GM18511 (cell line): ENCODE measurements at regions not wholly inside any gene's neighbourhood (a gene's known extent, or its start where the extent isn't known, plus 50 kb on each side); places are given as distances from the start of the nearest gene placed in this dataset.
"Not testable (repeated sequence)": the region's sequence is repeated elsewhere in the genome, so short reads cannot be mapped to it uniquely, and the experiment has no call there.

ENCODE experiments used
- ATAC-seq: cut with Tn5 transposase; IDR thresholded peaks from one replicate; pipeline ENCODE4 v1.9.1; 2021; ENCODE audit warnings: mild to moderate bottlenecking, moderate library complexity; ENCODE audit not compliant: unreplicated experiment

DNA sequence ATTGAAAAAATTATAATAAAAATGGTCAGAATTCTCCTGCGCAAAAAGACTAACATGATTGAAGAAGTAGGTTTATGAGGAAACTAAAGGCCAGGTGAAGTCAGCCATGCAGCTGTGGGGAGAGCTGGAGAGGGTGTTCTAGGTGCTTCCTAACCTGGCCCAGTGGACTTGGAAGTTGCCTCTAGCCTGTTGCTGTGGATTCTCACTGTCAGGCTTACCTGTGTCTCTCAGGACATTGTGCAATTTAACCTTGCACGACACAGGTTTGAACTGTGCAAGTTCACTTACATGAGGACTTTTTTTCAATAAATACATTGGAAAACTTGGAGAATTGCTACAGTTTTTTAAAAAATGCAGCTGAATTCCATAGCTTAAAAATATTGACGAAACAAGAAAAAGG, 266.4 kb downstream of the CXCL12 start:
- ATAC-seq: no peak

DNA sequence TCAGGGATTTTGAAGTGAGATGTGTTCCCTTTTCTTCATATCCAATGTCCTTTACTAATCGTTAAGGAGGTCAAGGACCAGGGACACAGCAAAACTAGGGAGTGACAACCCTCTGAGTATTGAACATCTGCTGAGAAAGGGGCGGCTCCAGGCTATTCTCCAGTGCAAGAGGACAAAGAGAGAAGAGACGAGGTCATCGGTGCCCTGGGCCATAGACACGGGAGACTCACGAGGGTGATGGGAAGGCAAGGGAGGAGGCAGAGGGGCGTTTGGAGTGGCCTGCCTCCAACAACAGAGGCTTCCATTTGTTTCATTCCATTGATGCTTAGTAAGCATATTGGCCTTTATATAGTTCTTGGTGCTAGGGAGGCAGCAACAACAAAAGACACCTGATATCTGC, 268.4 kb downstream of the CXCL12 start:
- ATAC-seq: no peak

DNA sequence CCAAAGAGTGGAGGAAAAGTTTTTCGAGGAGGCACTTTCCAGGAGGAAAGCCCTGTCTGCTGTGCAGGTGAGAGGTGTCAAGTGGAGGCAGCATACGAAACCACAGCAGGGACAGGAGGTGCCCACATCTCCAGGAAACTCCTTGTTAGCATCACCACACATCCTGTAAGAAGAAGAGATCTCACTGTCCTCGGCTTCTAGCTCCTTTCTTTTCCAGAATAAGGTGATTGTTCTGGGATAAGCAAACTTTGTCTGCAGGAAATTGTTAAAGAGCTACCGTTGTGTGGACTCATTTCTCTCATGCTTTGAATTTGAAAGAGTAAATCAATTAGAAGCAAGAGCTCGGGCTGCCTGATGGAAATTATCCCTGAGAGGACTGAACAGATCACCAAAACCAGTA, 269.4 kb downstream of the CXCL12 start:
- ATAC-seq: no peak

DNA sequence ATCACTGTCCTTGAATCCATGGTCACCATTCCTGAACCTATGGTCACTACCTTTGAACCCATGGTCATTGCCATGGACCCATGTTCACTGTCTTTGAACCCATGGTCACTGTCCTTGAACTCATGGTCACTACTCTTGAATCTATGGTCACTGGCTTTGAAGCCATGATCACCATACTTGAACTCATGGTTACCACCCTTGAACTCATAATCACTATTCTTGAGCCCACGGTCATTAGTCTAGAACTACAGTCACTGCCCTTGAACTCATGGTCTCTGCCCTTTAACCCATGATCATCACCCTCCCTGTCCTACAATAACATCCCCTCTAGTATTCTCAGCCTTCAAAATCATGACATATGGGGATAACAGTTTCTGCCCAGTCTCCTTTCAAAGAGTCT, 270.5 kb downstream of the CXCL12 start:
- no peak for ATAC-seq

DNA sequence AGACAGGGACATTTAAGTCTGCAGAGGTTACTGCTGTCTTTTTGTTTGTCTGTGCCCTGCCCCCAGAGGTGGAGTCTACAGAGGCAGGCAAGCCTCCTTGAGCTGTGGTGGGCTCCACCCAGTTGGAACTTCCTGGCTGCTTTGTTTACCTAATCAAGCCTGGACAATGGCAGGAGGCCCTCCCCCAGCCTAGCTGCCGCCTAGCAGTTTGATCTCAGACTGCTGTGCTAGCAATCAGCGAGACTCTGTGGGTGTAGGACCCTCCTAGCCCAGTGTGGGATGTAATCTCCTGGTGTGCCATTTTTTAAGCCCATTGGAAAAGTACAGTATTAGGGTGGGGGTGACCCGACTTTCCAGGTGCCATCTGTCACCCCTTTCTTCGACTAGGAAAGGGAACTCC, 272.6 kb downstream of the CXCL12 start:
- not testable (repeated sequence) for ATAC-seq

DNA sequence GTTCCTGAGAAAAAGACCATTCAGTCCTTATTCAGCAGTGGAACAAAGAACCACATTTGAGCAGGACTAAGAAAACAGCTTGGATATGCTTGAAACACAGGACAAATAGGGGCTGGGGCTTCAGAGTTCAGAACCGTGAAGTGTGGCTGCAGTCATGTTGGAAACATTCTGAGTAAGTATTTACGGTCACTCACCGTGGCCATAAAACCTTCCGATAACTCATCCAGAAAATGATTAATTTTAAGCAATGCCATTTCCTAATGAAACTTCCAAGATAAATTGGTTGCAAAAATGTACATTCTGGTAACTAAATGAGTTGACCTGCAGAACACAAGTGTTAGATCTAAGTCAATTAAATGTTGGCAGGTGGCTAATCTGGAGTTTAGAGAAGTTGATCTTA, 279.2 kb downstream of the CXCL12 start:
- ATAC-seq: no peak

DNA sequence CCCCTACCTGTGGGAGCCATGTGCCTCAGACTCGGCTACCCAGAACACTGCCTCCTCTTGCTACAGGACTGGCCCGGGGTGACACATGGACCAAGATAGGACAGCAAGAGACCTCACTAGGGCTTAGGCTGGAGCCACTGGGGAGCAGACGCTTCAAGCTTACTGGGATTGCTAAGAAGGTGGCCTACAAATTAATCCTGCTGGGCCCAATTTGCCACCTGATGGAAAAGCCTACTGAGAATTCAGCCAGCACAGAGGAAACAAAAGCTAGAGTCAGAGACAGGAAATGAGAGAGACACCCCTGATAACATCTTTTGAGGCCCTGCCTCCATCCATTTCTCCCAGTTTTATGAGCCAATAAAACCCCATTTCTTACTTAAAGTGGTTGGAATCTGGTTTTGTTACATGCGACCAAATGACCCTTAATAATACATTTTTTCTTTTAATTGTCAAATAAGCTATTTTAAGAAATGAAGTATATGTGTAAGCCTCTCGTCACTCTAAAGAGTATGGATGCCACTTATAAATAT, 282.1 kb downstream of the CXCL12 start:
- no peak for ATAC-seq

DNA sequence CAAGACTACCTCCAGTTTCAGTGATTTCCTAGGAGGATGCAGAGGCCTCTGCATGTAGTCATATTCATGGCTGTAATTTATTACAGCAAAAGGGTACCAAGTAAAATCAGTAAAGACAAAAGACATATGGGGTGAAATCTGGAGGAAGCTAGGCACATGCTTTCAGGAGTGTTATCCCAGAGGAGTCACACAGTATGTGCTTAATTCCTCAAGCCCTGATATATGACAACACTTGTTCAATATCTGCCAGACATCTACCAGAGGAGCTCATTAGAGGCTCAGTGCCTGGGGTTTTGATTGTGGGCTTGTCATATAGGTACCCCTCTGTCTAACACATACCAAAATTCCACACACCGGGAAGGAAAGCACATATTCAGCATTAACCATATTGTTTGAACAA, 283.8 kb downstream of the CXCL12 start:
- ATAC-seq: no peak

DNA sequence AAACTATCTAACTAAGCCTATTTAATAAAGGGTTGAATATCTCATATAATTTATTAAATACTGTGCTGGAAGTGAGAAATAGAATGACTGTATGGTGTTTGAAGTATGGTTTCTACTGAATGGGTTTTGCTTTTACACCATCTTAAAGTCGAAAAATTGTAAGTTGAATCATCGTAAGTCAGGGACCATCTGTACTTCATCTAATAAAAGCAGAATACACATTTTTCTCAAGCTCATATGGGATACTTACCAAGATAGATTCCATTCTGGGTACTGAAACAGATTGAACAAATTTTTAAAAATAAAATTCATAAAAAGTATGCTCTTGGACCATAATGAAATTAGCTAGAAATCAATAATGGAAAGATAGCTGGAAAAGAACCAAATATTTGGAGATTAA, 285.4 kb downstream of the CXCL12 start:
- ATAC-seq: no peak

DNA sequence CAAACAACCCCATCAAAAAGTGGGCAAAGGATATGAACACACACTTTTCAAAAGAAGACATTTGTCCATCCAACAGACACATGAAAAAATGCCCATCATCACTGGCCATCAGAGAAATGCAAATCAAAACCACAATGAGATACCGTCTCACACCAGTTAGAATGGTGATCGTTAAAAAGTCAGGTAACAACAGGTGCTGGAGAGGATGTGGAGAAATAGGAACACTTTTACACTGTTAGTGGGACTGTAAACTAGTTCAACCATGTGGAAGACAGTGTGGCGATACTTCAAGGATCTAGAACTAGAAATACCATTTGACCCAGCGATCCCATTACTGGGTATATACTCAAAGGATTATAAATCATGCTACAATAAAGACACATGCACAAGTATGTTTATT, 288.7 kb downstream of the CXCL12 start:
- ATAC-seq: not testable (repeated sequence)

DNA sequence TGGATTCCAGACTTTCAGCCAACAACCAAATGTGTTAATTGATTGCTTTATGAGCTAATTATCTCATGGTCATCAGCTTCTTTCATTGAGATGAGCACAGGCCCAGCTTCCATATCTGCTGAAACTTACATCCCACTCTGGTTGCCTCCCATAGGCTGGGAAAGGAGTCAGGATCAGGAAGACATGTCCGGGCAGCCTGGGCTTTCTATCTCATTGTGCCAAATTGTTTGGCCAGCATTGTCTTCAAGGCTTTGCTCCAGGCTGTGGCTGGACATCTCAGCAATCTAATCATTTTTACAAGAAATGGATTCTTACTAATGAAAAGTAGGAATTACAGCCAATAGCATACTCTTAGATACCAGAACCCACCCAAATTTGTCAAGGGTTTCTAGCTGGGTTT, 295.2 kb downstream of the CXCL12 start:
- ATAC-seq: no peak

DNA sequence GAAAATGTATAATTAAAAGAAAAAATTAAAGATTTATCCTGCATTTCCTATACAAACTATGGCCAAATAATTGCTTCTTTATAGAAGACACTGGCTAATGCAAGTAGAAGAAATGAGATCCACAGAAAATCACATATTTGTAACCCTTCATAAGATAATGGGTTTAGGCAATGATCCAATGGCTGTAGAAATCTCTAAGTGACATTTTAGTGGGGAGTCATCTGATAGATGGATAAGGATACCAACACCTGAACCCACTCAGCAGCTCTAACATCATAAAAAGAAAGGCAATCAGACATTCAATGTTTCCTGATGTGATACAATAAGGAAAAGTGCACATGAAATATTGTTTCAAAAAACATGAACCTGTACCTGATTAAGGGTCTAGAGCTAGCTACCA, 297.5 kb downstream of the CXCL12 start:
- no peak for ATAC-seq

DNA sequence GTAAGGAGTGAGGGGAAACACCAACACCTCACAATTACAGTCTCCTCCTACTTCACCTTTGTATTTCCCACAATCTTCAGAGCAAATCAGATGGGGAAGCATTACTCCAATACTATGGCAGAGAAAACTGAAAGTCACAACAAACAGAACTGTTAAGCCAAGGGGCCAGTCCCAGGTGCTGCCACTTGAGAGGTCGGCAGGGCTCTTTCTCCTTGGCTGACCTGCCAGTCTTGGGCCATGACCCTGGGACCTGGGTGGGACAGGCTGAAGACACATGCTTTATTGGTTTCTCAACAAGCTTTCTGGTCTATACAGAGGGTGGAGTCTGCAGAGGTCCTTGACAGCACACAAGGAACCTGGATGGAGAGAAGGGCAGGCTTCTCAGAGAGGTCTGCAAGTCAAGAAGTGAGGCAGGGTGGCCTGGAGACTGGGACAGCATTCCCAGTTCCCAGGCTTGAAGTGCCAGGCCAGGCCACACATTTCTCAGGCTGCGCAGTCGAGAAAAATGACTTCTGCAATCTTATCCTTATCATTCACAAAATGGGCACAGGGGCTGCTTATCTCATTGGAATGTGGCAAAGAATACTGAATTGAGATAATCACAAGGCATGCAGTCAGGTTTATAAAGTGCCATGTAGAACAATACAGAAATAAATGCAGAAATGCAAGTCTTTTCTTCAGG, 301.0 kb downstream of the CXCL12 start:
- no peak for ATAC-seq

DNA sequence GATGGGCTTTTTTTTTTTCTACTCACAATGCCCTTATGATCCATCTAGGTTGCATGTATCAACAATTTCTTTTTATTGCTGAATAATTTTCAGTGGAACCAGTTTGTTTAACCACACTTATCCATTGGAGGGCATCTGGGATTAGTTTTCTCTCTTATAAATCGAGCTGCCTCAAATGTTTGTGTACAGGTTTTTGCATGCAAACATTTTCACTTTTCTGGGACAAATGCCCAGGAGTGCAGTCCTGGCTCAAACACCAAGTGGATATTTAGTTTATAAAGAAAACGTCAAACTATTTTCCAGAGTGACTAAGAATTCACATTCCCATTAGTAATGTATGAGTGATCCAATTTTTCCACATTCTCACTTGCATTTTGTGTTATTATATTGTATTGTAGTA, 313.4 kb downstream of the CXCL12 start:
- ATAC-seq: no peak

DNA sequence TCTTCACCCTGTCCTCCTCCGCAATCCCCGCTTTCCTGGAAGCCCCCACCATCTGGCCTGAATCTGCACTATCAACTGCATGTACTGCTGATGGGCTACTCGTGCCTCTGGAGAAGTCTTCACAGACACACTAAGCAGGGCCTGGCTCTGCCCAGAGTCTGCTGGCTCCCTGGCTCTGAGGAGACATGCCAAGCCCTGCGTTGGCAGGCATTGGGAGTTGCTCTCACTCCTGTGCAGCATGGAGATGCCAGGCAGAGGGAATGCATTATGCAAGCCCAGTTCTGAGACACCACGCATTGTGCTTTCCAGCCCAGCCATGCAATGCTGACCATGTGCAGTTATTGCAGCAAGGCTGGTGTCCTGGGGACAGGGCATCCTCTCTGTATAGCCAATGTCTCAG, 314.6 kb downstream of the CXCL12 start:
- ATAC-seq: no peak

DNA sequence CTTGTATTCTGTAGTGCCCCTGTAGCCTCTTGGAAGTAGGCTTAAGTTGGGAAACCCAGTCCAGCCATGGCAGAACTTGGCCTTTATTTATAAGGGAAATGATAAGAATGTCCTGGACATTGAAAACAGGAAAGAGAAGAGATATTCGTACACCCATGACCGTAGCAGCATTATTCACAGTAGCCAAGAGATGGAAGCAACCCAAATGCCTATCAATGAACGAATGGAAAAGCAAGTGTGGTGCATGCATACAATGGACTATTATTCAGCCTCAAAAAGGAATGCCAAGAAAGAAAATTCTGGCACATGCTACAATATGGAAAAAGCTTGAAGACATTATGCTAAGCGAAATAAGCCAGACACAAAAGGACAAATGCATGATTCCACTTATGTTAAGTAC, 315.3 kb downstream of the CXCL12 start:
- no peak for ATAC-seq

DNA sequence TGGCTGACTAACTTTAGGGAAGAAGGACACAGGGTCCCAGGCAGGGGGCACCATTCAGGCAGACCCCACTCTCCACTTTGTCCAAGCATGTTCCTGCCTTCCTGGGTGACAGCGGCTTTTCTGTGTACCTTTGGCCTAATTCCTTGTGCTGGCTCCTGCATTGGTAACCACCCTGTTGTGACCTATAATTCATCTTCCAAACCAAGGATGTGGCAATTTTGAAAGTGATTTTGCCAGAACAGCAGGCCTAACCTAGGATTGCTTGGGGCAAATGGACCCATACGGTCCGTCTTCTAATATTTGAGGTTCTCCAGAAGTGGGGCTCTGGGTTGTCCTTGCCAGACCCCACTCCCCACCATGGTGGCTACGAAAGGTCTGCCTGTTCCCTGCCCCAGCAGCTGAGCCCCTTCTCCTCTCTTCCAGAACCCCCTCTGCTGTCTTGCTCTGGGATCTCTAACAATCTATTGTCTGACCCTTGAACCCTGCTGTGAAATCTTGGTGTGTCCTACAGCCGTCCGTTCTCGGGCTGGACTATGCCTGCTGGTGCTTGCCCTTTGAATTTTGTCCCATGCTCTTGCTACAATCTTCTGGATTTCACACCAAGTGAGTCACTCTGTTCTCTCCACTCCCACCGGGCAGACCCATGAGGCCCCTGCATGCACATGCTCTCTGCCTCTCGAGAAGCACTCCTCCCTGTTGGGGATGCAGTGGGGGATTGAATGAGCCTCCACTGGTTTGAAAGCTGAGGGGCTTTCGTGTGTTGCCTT, 316.0 kb downstream of the CXCL12 start:
- no peak for ATAC-seq

DNA sequence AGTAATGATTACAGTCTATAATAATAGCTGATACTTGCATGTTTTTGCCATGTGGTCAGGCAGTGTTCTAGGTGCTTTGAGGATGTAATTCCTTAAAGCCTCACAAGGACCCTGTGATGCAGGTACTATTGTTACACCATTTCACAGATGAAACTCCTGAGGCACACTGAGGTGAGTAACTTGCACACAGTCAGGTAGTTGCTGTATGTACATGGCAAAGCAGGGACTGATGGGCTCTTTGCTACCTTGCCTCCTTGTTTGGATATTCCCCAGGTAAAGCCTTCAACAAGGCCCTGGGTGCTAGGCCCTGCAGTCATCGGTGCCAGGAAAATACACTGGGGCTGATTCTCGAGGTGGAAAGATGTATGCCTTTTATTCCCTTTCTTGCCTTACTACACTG, 317.5 kb downstream of the CXCL12 start:
- ATAC-seq: no peak

DNA sequence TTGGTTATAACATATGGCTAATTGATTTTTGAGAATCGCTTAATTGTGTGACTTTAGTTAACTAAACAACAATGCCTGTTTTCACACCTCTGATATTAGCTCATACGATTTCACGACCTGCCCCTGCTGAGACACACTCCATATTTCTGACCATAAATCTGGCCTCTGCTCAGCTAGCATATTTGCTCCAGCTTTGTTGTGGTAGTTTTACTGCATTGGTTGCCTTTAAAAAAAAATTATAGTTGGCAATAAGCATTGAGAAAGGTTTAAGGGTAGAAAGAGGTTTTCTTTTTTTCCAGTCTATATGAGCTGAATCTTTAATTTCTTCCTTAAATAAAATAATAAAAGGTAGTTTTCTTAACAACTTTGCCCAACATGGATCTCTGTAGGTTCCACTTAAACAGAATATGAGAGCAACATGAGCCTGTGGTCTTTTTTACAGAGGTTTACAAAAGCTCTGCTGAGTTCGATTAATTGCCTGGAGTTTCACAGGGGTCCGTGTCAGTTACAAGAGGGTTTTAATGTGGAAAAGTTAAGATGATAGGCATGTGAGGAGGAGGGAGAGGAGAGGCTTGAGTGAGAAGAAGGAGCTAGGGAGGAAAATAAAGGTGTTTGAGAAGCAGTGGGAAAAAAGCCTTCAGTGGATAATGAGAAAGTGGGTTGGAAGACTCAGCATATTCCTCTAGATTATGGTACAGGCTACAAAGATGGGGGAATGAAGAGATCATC, 318.2 kb downstream of the CXCL12 start:
- no peak for ATAC-seq

DNA sequence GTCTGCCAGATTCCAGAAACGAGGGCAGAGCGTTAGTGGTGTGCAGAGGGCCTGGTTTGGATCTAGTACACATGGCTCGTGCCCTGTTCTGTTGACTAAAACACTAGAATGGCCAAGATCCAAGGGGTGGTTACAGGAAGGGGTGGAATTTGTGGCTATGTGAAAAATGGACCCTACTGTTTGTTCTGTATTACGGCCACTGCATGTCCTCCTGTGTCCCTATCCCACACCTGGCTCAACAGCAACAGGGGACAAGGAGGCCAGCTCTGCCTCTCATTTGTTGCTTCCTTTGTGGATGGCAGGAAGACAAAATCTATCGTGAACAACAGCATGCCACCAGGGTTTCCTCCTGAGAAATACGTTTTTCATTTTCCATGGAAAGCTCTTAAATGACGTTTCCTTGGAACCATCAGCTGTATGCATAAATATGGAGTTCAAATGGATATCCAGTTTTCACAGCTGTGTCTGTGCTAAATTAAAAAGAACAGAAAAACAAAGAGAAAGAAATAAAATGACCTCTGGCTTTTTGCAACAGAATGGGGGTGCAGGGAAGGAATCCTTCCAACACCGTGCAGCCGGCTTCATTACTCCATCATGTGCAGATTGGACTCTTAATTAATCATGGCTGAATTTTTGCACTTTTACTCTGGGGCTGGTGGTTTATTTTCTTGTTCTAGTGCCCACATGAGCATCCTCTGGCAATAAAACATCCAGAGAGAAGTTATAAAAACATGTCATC, 318.9 kb downstream of the CXCL12 start:
- ATAC-seq: no peak
